Dedifferentiated amniotic fluid mesenchymal stem cell (primary cell): ENCODE measurements at regions not wholly inside any gene's neighbourhood (a gene's known extent, or its start where the extent isn't known, plus 50 kb on each side); places are given as distances from the start of the nearest gene placed in this dataset.
"Not testable (repeated sequence)": the region's sequence is repeated elsewhere in the genome, so short reads cannot be mapped to it uniquely, and the experiment has no call there.

Experiments used
- DNase-seq: peaks from one replicate; pipeline ENCODE4 v3.0.0-alpha.2; 2016; ENCODE audit errors: extremely low spot score

GRCh38 chr3:198147993-198148392 lies 188.0 kb downstream of the LMLN start:
- DNase-seq = not testable (repeated sequence)

- not testable (repeated sequence) for DNase-seq
Observed at GRCh38 chr3:198149904-198150303, 189.9 kb downstream of the LMLN start.

- DNase-seq = not testable (repeated sequence)
Observed at GRCh38 chr3:198151867-198152266, 191.8 kb downstream of the LMLN start.

GRCh38 chr3:198155771-198156170 lies 195.8 kb downstream of the LMLN start:
- DNase-seq = not testable (repeated sequence)

GRCh38 chr3:198157231-198157868 lies 197.3 kb downstream of the LMLN start:
- not testable (repeated sequence) for DNase-seq

- not testable (repeated sequence) for DNase-seq
Observed at GRCh38 chr3:198158007-198158406, 198.0 kb downstream of the LMLN start.

GRCh38 chr3:198167339-198168039 lies 207.5 kb downstream of the LMLN start:
- DNase-seq = peak; percentile 12

GRCh38 chr3:198170781-198171180 lies 210.8 kb downstream of the LMLN start:
- DNase-seq = not testable (repeated sequence)

GRCh38 chr3:198173080-198173479 lies 213.1 kb downstream of the LMLN start:
- not testable (repeated sequence) for DNase-seq

GRCh38 chr3:198173929-198174574 lies 214.0 kb downstream of the LMLN start:
- DNase-seq = peak; percentile 12
